HG02973 (cell line): ENCODE measurements at regions not wholly inside any gene's neighbourhood (a gene's known extent, or its start where the extent isn't known, plus 50 kb on each side); places are given as distances from the start of the nearest gene placed in this dataset.
A peak's percentile ranks its signal among the peaks of the same experiment; 100 is the strongest.

ENCODE experiments used
- ATAC-seq: cut with Tn5 transposase; IDR thresholded peaks from one replicate; pipeline ENCODE4 v1.9.1; 2021; ENCODE audit warnings: moderate library complexity; ENCODE audit not compliant: unreplicated experiment

DNA sequence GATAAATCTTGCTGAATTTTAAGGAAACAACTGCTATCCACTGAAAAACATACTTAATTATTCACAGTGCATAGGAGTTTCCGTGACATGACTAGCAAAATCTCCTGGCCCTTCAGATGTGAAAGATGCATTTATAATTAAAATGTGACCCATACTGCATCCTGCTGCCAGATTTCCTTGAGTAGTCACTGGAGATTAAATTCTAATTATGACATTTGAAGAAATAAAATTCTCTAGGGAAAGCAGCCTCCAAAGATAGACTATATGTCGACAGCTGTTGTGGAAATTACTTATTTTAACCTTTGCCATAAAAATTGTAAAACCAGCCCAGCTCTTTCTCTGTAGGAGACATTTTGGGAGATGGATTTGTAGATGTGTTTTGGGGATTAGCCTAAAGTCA is 193.6 kb upstream of the SMC2 start:
- ATAC-seq = no peak

- ATAC-seq = no peak
Observed at GRCh38 chr9:103902263-103902662, 191.8 kb upstream of the SMC2 start.

- ATAC-seq = no peak
Observed at GRCh38 chr9:103904242-103904641, 189.9 kb upstream of the SMC2 start.

DNA sequence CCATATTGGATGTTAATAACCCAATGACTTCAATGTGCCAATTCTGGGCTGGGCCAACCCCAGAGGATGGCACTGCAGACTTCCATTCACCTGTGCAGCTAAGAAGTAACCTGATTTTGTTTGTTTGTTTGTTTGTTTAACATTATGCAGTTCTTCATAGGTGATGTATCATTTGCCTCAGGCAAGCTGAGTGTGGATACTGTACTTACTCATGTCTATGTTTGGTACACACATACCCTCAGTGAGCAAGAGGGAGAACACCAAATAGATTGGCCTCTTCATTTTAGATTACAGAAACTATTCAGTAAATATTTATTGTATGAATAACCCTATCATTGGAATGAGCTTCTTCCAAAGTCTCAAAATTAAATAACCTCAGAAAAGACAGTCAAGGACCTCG is 180.2 kb upstream of the SMC2 start:
- no peak for ATAC-seq

GRCh38 chr9:103919605-103920209 is 174.4 kb upstream of the SMC2 start:
- ATAC-seq = no peak

- no peak for ATAC-seq
Observed at GRCh38 chr9:103928442-103928841, 165.7 kb upstream of the SMC2 start.

DNA sequence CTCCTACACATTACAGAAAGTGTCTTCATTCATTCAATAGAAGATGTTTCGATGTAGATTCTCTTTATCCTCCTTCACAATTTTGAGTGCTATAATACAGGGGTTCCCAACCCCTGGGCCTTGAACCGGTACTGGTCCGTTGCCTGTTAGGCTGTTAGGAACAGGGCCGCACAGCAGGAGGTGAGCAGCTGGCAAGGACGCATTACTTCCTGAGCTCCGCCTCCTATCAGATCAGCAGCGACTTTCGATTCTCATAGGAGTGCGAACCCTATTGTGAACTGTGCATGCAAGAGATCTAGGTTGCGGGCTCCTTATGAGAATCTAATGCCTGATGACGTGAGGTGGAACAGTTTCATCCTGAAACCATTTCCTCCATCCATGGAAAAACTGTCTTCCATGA is 153.0 kb upstream of the SMC2 start:
- no peak for ATAC-seq

- ATAC-seq = no peak
Observed at GRCh38 chr9:103942200-103942599, 151.9 kb upstream of the SMC2 start.

DNA sequence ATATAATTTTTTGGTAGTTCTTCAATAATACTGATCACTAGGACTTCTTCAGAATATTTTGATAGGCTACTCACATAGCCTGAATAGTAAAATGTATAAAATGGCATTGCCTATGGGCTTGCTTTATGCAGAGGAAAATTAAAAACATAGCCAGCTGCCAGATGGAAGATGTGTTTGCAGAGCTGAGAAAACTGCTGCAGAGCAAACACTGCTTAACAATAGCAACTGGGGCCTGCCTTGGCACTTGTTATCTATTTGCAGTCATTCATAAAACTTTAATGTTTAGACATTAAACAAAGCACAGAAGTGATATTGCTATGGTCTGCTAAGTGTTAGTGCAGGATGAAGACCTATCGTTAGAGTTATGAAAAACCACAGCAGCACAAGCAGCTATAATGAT is 151.5 kb upstream of the SMC2 start:
- no peak for ATAC-seq

DNA sequence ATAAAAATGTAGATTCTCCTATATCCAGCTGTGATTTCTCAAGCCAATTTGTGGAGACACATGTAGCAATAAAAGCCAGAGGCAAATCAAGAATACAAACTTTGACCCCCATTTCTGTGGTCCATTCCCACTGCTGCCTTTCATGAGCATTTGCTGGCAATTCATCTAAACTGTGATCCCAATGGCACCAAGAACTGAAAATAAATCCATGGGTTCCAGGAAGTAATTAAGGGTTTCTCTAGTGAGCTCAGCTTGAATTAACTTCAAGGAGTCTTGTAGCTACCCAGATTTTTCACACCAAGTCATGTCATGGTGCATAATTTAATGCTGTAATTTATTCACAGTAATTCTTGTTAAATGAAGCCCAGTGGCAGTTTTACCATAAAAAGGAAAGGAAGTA is 145.0 kb upstream of the SMC2 start:
- no peak for ATAC-seq

GRCh38 chr9:103977163-103977562 is 116.9 kb upstream of the SMC2 start:
- no peak for ATAC-seq

GRCh38 chr9:103978396-103978795 is 115.7 kb upstream of the SMC2 start:
- no peak for ATAC-seq

DNA sequence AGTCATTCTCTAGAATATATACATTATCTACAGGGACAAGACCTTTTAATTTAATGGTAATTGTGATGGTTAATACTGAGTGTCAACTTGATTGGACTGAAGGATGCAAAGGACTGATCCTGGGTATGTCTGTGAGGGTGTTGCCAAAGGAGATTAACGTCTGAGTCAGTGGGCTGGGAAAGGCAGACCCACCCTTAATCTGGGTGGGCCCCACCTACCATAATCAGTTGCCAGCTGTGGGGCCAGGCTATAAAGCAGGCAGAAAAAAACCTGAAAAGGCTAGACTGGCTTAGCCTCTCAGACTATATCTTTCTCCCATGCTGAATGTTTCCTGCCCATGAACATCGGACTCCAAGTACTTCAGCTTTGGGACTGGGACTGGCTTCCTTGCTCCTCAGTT is 112.2 kb upstream of the SMC2 start:
- ATAC-seq = no peak

GRCh38 chr9:103985077-103985476 is 109.0 kb upstream of the SMC2 start:
- ATAC-seq = no peak

DNA sequence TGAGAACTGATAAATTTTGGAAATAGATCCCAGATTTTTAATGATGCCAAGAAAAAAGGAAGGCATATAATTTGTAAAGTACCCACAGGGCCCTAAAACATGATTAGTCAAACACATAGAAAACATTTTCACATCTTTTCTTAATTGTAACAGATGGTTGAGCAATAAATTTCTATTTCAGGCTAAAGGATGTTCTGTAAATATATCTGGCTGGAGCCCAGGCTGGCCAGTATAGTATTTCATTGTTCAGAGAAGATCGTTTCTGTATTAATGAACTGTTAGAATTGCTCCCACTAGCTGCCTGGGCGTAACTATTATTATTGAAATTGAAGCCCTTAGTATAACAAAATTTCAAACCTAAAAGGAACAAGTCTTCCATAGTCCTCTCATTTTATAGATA is 105.3 kb upstream of the SMC2 start:
- no peak for ATAC-seq

- no peak for ATAC-seq
Observed at GRCh38 chr9:103990311-103990710, 103.8 kb upstream of the SMC2 start.

DNA sequence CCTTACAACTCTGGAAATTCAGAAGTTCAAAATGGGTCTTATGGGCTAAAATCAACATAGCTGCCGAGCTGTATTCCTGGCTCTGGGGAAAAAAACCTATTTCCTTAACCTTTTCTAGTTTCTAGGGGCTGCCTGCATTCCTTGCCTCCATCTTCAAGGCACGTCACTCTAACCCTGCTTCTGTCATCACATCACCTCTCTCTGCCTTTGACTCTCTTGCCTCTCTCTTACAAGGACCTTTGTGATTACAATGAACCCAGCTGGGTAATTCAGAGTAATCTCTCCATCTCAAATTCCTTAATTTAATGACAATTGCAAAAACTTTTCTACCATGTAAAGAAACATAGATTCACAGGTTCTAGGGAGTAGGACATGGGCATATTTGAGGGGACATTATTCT is 103.1 kb upstream of the SMC2 start:
- ATAC-seq = no peak

DNA sequence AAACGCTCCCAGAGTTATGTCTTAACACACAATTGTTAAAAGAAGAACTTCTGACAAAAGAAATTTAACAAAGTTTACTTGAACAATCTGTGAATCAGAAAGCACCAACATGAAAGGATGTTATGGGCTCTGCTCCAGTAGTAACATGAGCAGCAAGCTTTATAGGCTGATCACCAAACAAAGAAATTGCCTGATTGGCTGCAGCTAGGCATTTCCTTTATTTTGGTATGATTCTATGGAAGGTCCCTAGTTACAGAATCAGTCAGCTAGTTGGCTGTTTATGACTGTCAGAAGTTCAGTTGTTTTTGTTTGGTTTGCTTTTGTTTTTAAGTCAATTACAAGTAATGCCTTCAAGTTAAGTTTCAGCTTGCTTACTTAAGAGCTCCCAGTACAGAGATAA is 102.4 kb upstream of the SMC2 start:
- peak; percentile 86 for ATAC-seq

DNA sequence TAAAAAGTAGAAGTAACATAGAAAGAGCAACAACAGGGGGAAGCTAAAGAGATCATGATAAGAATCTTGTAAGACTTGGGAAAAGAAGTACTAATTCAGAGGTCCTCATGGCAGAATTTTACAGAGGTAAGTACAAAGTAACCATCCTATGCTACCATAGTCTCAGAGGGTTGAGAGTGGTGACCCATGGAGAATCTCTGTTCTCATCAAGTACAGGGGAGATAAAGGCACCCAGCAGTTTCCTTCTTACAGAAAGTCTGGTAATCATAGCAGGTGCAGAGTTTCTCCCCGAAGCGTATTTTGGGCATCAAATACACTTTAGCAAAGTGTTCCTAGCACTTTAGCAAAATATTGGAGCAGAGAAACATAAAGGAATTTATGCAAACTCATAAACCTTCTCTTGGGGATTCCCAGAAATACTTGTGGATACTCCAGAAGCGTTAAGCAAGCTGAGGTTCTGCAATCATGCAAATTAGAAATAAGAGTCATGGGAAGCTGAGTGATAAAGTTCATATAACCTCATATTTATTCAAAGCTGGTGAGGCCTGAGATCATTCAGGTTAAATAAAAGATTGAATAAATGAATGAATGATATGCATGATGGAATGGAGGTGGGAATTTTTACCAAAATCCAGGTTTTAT is 101.0 kb upstream of the SMC2 start:
- ATAC-seq = no peak

GRCh38 chr9:103997856-103998370 is 96.2 kb upstream of the SMC2 start:
- no peak for ATAC-seq

GRCh38 chr9:103999375-104000062 is 94.6 kb upstream of the SMC2 start:
- no peak for ATAC-seq

DNA sequence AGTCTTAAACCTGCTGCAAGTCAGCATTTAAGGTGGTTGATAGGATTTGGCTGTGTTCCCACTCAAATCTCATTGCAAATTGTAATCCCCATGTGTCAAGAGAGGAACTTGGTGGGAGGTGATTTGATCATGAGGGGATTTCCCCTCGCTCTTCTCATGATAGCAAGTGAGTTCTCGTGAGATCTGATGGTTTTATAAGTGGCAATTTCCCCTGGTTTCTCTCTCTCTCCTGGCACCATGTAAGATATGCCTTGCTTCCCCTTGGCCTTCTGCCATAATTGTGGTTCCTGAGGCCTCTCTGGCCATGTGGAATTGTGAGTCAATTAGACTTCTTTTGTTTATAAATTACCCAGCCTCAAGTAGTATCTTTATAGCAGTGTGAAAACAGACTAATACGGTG is 84.3 kb upstream of the SMC2 start:
- ATAC-seq = no peak
